Keratinocyte (primary cell): ENCODE measurements at regions not wholly inside any gene's neighbourhood (a gene's known extent, or its start where the extent isn't known, plus 50 kb on each side); places are given as distances from the start of the nearest gene placed in this dataset.

Experiments used
- DNase-seq: peaks from one replicate; pipeline ENCODE4 v3.0.0-alpha.2; 2011; ENCODE audit warnings: low read depth, missing footprints, low spot score
- FAIRE-seq: peaks from 2 replicates; lab custom pipeline; 2011; peaks lifted over from hg19 to GRCh38; lab: Jason Lieb, UNC
- H2AFZ ChIP-seq: 2 replicates; pipeline ENCODE4 v1.6.0; 2012; ENCODE audit warnings: low read length, control low read depth, inconsistent platforms; ENCODE audit not compliant: control insufficient read depth
- H3K27ac ChIP-seq: 2 replicates; pipeline ENCODE4 v1.5.1; 2011; ENCODE audit warnings: low read length; ENCODE audit not compliant: control insufficient read depth, insufficient read depth
- H3K27me3 ChIP-seq: 3 replicates; pipeline ENCODE4 v1.6.0; 2011; ENCODE audit warnings: low read length; ENCODE audit not compliant: control insufficient read depth, insufficient read depth; ENCODE audit errors: extremely low read depth
- H3K36me3 ChIP-seq, 2 experiments: 2 replicates in 1 of 2; 3 replicates in 1 of 2; pipeline ENCODE4 v1.5.1; 2011; ENCODE audit warnings: low read length in 2 of 2, mild to moderate bottlenecking in 1 of 2; ENCODE audit not compliant: control insufficient read depth in 2 of 2, insufficient read depth in 2 of 2; ENCODE audit errors: extremely low read depth in 1 of 2
- H3K4me1 ChIP-seq: 3 replicates; pipeline ENCODE4 v1.5.1; 2011; ENCODE audit warnings: low read length; ENCODE audit not compliant: control insufficient read depth, insufficient read depth; ENCODE audit errors: extremely low read depth
- H3K4me2 ChIP-seq: 3 replicates; pipeline ENCODE4 v1.6.0; 2011; ENCODE audit warnings: low read depth, low read length; ENCODE audit not compliant: control insufficient read depth, insufficient read depth; ENCODE audit errors: extremely low read depth
- H3K4me3 ChIP-seq, 3 experiments: fragments of 200-600 bp in 1 of 3; sonication (generic) in 1 of 3; 2 replicates in 2 of 3; 3 replicates in 1 of 3; pipeline ENCODE4 v1.5.1; 2011 to 2016; ENCODE audit warnings: low read length in 3 of 3, mild to moderate bottlenecking in 3 of 3, control low read depth in 2 of 3, inconsistent platforms in 1 of 3, low read depth in 1 of 3, mixed read lengths in 1 of 3, mixed run types in 1 of 3, moderate library complexity in 1 of 3; ENCODE audit not compliant: control insufficient read depth in 2 of 3, insufficient read depth in 2 of 3; ENCODE audit errors: extremely low read depth in 1 of 3
- H3K79me2 ChIP-seq: 2 replicates; pipeline ENCODE4 v1.6.0; 2012; ENCODE audit warnings: low read length; ENCODE audit not compliant: control insufficient read depth, insufficient read depth
- H3K9ac ChIP-seq: 3 replicates; pipeline ENCODE4 v1.6.0; 2011; ENCODE audit warnings: low read length; ENCODE audit not compliant: control insufficient read depth, insufficient read depth; ENCODE audit errors: extremely low read depth
- H3K9me1 ChIP-seq: 3 replicates; pipeline ENCODE4 v1.6.0; 2011; ENCODE audit warnings: low read length; ENCODE audit not compliant: control insufficient read depth, insufficient read depth; ENCODE audit errors: extremely low read depth
- H3K9me3 ChIP-seq: 2 replicates; pipeline ENCODE4 v1.5.1; 2012; ENCODE audit warnings: low read depth, low read length; ENCODE audit not compliant: control insufficient read depth
- H4K20me1 ChIP-seq: 3 replicates; pipeline ENCODE4 v1.6.0; 2011; ENCODE audit warnings: low read length; ENCODE audit not compliant: control insufficient read depth, insufficient read depth; ENCODE audit errors: extremely low read depth
- CTCF ChIP-seq, 3 experiments: IDR thresholded peaks in 1 of 3; conservative IDR thresholded peaks in 1 of 3; optimal IDR thresholded peaks in 1 of 3; 2 replicates in 2 of 3; 3 replicates in 1 of 3; pipeline versions ENCODE3 to v1.5.1; 2011; ENCODE audit warnings: low read length in 3 of 3, mild to moderate bottlenecking in 3 of 3, moderate library complexity in 2 of 3, control low read depth in 1 of 3, inconsistent platforms in 1 of 3; ENCODE audit not compliant: insufficient read depth in 2 of 3; ENCODE audit errors: extremely low read depth in 1 of 3
- EZH2 ChIP-seq: IDR thresholded peaks from one replicate; pipeline ENCODE4 v1.6.1; 2012; ENCODE audit warnings: inconsistent platforms, mild to moderate bottlenecking, low read length, moderate library complexity
- dilution Hi-C: fragments of 300-500 bp; cut with MboI; formaldehyde crosslinking; loops from one replicate; pipeline ENCODE4 v1.7.0; 2020; ENCODE audit warnings: low sequenced_read_pairs; ENCODE audit not compliant: extremely low pct_ligation_motif_present

GRCh38 chr7:79653136-79653631, 199.7 kb upstream of the MAGI2 start:
- no peak overlapping the region for H3K27ac ChIP-seq
- TF ChIP-seq CTCF (optimal IDR thresholded peaks at IDR 0.05 in 1 of 3, IDR thresholded peaks at IDR 0.05 in 1 of 3, conservative IDR thresholded peaks at IDR 0.05 in 1 of 3; ENCODE audit: extremely low read depth in 1 of 3, insufficient read depth in 2 of 3, low read length in 3 of 3) (no peak), EZH2 (no peak)
- no peaks in the 10 kb centered on the region for H3K9me3 ChIP-seq
- dilution Hi-C loops, result no loop called here
- no peaks in the 10 kb centered on the region for H3K9me1 ChIP-seq
- H3K36me3 ChIP-seq, result no peaks in the 10 kb centered on the region
- DNase-seq, result no peak
- no peaks in the 10 kb centered on the region for H3K27me3 ChIP-seq
- no peak overlapping the region for H3K4me2 ChIP-seq
- H3K4me1 ChIP-seq, result no peaks in the 10 kb centered on the region
- no peak overlapping the region for H3K9ac ChIP-seq
- H3K79me2 ChIP-seq, result no peaks in the 10 kb centered on the region
- H2AFZ ChIP-seq, result peak overlapping the region; percentile 23
- no peak overlapping the region for H3K4me3 ChIP-seq
- H4K20me1 ChIP-seq, result no peaks in the 10 kb centered on the region
- no peak for FAIRE-seq

GRCh38 chr7:79652619-79653018, 199.2 kb upstream of the MAGI2 start:
- Histone ChIP-seq H3K4me1 (no peaks in the 10 kb centered on the region), H3K36me3 (no peaks in the 10 kb centered on the region), H3K27ac (no peak overlapping the region), H3K9ac (no peak overlapping the region), H3K79me2 (no peaks in the 10 kb centered on the region), H3K27me3 (no peaks in the 10 kb centered on the region), H4K20me1 (no peaks in the 10 kb centered on the region), H3K4me2 (no peak overlapping the region), H2AFZ (peak overlapping the region; percentile 23), H3K4me3 (no peak overlapping the region), H3K9me1 (no peaks in the 10 kb centered on the region), H3K9me3 (no peaks in the 10 kb centered on the region)
- no peak for TF ChIP-seq CTCF (optimal IDR thresholded peaks at IDR 0.05 in 1 of 3, IDR thresholded peaks at IDR 0.05 in 1 of 3, conservative IDR thresholded peaks at IDR 0.05 in 1 of 3; ENCODE audit: extremely low read depth in 1 of 3, insufficient read depth in 2 of 3, low read length in 3 of 3)
- TF ChIP-seq EZH2, result no peak
- DNase-seq (no peak), FAIRE-seq (no peak)
- dilution Hi-C loops, result no loop called here
